Esophagus (tissue), 2 donors: ENCODE measurements at regions not wholly inside any gene's neighbourhood (a gene's known extent, or its start where the extent isn't known, plus 50 kb on each side); places are given as distances from the start of the nearest gene placed in this dataset.

Experiments used
- H3K27ac ChIP-seq, 2 donors: one replicate each; pipeline ENCODE4 v1.5.1; 2013; ENCODE audit warnings: low read depth in 2 of 2, mild to moderate bottlenecking in 2 of 2, inconsistent platforms in 1 of 2, low read length in 1 of 2, moderate library complexity in 1 of 2
- H3K27me3 ChIP-seq, 2 donors: one replicate each; pipeline ENCODE4 v1.6.1; 2013; ENCODE audit warnings: low read length in 2 of 2, control low read depth in 1 of 2, mild to moderate bottlenecking in 1 of 2; ENCODE audit not compliant: insufficient read depth in 2 of 2, control insufficient read depth in 1 of 2
- H3K36me3 ChIP-seq, 2 donors: one replicate each; pipeline ENCODE4 v1.6.1; 2013; ENCODE audit warnings: low read length in 1 of 2; ENCODE audit not compliant: control insufficient read depth in 2 of 2, insufficient read depth in 2 of 2
- H3K4me1 ChIP-seq, 2 donors: one replicate each; pipeline ENCODE4 v1.6.1; 2013; ENCODE audit warnings: low read length in 1 of 2; ENCODE audit not compliant: control insufficient read depth in 2 of 2, insufficient read depth in 2 of 2
- H3K4me3 ChIP-seq, 2 donors: one replicate each; pipeline ENCODE4 v1.5.1; 2013; ENCODE audit warnings: low read length in 2 of 2, mild to moderate bottlenecking in 2 of 2, low read depth in 1 of 2, moderate library complexity in 1 of 2
- H3K9me3 ChIP-seq, 2 donors: one replicate each; pipeline ENCODE4 v1.6.1; 2013; ENCODE audit warnings: mild to moderate bottlenecking in 2 of 2, low read depth in 1 of 2, low read length in 1 of 2, moderate library complexity in 1 of 2; ENCODE audit not compliant: control insufficient read depth in 2 of 2, insufficient read depth in 1 of 2
- WGBS, 2 donors: extraction: QIAGEN DNeasy Blood & Tissue Kit; methylation state at CpG; one replicate each; pipeline ENCODE4 v1.1.7; 2013; 5-methylcytosine and 5-hydroxymethylcytosine counted together
- donor health status: healthy with polysubstance abuse.
- donor health status: Bipolar disorder and iron deficiency.

DNA sequence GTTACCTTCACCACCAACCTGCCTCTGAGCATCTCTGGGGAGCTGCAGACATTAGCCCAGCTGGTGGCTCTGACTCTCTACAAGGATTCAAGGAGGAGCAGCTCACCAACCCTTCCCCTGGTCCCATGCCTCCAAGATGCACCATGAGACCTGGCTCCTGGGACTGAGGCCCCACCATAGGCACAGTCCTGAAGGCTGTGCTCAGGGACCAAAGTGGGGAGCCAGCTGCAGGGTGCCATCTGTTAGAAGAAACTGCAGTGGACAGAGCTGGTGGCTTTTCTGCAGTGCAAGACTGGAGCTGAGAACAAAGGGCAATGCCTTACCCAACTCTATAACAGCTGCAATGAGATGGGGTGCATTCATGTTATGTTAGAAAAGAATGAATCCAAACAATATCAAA lies 581.6 kb downstream of the TCERG1L start:
- H3K9me3 ChIP-seq, result peaks cover 2 to 4% of the 10 kb centered on the region in 2 donors
- no peaks in the 10 kb centered on the region for H3K36me3 ChIP-seq
- H3K27me3 ChIP-seq, result no peaks in the 10 kb centered on the region
- no peak overlapping the region for H3K27ac ChIP-seq
- no peaks in the 10 kb centered on the region for H3K4me1 ChIP-seq
- H3K4me3 ChIP-seq, result no peak overlapping the region

DNA sequence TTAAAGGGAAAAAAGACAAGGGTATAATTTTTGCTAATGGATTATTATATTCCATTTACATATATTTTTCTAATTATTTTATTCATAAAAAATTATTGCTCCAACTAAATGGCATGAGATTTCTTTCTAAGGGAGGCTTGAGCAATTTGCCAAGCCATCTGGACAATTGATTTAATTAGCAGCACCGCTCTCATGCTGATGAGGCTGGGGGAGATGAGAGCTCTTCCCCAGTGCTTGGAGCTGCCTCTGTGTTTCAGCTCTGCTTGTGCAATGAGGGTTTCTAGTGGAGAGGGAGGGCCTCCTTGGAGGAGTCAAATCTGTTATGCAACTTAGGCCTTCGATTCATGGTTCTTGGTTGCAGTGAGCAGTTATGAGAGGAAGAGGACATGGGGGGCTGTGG lies 574.3 kb downstream of the TCERG1L start:
- Histone ChIP-seq H3K4me1 (no peaks in the 10 kb centered on the region), H3K4me3 (no peak overlapping the region), H3K9me3 (peaks cover 0 to 4% of the 10 kb centered on the region in 2 donors), H3K36me3 (no peaks in the 10 kb centered on the region), H3K27ac (no peak overlapping the region), H3K27me3 (no peaks in the 10 kb centered on the region)
- WGBS, 2 donors, result 33 to 51% methylated on average over 2 of the region's 2 CpGs

DNA sequence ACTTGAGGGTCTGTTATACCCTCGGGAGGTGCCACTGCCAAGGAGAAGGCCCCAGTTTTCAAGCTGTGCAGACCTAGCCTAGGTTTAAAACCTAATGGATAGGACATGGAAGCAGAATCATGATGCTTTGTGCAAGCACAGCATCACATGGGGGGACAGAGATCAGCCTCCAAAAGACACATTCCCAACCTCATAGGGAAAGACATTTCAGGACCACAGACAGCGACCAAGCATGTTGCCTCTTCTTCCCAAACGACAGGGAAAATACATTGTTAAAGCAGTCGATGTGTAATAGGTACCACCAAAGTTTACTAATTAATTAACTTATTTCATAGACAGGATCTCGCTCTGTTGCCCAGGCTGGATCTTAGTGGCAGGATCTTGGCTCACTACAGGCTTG lies 573.9 kb downstream of the TCERG1L start:
- Histone ChIP-seq H3K9me3 (peaks cover 0 to 4% of the 10 kb centered on the region in 2 donors), H3K4me1 (no peaks in the 10 kb centered on the region), H3K4me3 (no peak overlapping the region), H3K27ac (no peak overlapping the region), H3K27me3 (no peaks in the 10 kb centered on the region), H3K36me3 (no peaks in the 10 kb centered on the region)
- WGBS, 2 donors, result 33% methylated on average over 5 of the region's 5 CpGs

DNA sequence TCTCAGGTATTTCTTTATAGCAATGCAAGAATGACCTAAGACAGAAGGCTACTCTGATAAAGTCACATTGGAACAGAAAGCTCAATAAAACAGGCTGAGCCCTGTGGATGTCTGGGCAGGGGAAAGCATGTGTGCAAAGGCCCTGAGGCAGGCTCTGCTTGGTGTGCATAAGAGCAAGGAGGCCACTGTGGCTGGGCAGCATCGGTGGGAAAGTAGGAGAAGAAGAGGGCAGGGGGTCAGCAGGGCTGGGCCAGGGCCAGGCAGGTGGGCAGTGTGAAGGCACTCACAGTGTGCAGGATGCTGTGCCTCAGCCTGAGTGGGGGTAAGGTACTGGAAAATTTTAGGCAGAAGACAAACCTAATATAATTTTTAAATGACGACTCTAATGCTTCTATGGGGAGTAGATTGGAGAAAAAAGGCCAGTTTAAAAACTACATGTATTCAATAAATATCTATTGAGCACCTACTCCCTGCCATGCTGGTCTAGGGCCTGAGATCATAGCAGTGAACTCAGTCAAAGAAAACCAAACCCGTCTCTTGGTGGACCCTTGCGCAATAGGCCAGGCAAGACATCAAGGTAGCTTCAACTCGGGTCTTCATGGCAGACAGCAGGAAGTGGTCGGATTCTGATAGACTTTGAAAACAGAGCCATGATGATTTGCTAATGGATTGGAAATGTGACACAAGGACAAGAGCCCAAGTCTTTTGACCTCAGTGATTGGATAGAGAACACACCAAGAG lies 572.3 kb downstream of the TCERG1L start:
- Histone ChIP-seq H3K4me3 (no peak overlapping the region), H3K27me3 (no peaks in the 10 kb centered on the region), H3K9me3 (peaks cover 0 to 4% of the 10 kb centered on the region in 2 donors), H3K27ac (no peak overlapping the region), H3K4me1 (no peaks in the 10 kb centered on the region), H3K36me3 (no peaks in the 10 kb centered on the region)
- 90% methylated on average over 6 of the region's 6 CpGs for WGBS, 2 donors

DNA sequence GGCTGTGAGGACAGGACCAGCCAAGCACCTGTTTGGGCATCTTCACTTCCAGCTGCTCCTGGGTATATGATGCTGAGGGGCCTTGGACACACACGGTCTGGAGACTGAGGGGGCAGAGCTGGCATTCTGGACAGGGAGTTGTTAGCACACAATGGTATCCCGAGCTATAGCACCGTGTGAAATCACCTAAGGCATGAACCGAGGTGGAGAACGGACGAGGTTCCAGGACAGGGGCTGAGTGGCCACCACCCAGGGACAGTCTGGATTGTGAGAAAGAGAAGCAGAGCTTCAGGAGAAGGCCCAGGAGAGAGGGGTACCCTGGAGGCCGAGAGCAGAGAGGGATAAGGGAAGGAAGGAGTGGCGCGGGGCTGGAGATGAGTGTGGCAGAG lies 571.8 kb downstream of the TCERG1L start:
- no peaks in the 10 kb centered on the region for H3K36me3 ChIP-seq
- H3K4me1 ChIP-seq, result no peaks in the 10 kb centered on the region
- no peaks in the 10 kb centered on the region for H3K27me3 ChIP-seq
- no peak overlapping the region for H3K27ac ChIP-seq
- H3K4me3 ChIP-seq, result no peak overlapping the region
- WGBS, 2 donors, result 76% methylated on average over 9 of the region's 9 CpGs
- H3K9me3 ChIP-seq, result no peaks in the 10 kb centered on the region

DNA sequence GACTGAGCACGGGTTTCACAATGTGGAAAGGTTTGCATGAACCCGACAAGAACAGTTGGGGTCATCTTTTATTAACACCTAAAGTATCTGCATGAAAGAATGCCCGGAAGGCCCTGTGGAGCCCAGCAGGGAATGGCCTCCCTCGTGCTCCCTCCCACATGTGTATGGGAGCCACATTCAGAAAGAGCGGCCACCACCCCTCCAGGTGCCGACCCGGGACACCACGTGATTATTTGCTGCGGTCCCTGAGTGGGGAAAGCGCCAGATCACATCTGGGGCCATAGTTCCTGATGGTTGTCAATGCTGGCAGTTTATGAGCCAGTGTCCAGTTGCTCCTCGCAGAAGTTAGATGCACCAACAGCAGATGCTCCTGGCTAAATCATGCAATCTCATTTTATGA lies 571.4 kb downstream of the TCERG1L start:
- Histone ChIP-seq H3K9me3 (no peaks in the 10 kb centered on the region), H3K4me1 (no peaks in the 10 kb centered on the region), H3K36me3 (no peaks in the 10 kb centered on the region), H3K4me3 (no peak overlapping the region), H3K27me3 (no peaks in the 10 kb centered on the region), H3K27ac (no peak overlapping the region)
- 78 to 81% methylated on average over 11 of the region's 11 CpGs for WGBS, 2 donors

DNA sequence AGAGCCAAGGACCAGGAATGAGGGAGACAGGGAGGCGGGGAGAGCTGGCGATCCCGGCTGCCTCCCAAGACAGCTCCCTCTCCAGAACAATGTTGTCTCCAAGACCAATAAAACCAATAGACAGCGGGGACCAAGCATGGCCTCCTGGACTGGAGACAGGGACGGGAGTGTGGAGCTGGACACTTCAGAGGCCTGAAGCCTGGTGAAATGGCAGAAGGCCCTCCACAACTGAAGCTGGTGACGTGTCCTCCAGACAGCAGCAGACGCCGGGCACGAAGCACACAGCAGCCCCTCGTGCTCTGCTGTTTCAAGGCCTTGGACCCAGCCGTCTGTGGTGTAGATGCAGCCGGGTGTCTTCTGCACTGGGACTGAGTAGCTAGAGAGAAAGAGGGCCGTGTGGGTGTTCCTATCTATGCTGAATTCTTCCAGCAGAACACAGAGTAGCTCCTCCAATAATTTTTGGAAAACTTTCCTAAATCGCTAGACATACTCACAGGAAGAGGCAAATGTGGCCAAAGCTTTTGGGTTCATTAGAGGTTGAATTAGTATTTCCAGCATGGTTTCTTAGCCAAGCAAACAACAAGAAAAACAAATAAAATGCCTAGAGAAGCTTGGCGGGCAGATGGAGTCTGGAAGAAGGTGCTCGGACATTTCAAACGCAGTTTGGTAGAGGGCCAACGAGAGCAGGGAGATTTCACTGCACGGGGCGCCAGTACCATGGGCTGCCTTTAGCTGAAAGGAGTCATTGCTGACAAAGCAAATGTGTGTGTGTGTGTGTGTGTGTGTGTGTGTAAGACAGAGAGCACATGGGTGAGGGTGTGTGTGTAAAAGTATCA lies 570.4 kb downstream of the TCERG1L start:
- Histone ChIP-seq H3K27ac (no peak overlapping the region), H3K9me3 (no peaks in the 10 kb centered on the region), H3K4me3 (no peak overlapping the region), H3K4me1 (no peaks in the 10 kb centered on the region), H3K36me3 (no peaks in the 10 kb centered on the region), H3K27me3 (no peaks in the 10 kb centered on the region)
- 67 to 71% methylated on average over 20 of the region's 20 CpGs for WGBS, 2 donors

DNA sequence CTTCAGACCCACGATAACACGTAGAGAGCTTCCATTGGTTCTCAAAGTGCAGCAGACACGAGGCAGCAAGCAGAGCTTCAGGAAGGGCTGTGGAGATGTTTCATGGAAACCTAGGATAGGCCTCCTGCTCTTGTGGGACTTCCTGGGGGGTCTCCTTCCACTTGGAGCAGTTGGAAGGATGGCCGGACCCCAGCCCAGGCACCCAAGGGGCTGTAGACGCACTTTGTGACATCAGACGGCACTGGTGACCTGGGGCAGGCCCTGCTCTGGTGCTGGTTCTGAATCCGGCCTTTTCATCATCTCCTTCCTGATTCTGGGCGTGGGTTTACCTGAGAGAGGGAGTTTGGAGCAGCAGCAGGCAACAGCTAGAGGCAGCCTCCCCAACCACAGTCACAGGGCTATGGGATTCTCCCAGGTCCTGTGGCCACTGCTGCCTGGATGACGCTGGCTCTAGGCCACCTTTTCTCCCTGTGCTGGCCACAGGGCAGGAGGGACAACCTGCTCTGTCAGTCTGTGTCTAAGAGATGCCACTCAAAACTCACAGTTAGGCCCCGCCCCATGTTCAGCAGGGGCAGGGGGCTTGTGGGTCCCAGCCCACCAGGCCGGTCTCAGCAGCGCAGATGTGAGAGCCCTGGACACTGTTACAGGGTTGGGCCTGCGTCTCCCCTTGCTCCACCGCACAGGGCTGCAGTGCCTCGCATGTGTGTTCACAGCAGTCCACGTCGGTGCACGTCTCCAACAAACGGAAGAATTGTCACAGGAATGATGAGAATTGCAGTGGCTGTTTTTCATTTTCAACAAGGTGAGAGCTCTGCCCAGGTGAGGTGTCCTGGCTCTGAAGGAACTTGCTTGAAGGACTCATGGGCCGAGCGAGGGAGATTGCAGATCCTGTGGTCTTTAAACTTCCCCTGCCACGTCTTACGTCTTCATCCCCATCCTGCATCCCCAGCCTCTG lies 569.3 kb downstream of the TCERG1L start:
- H3K9me3 ChIP-seq, result no peaks in the 10 kb centered on the region
- no peaks in the 10 kb centered on the region for H3K27me3 ChIP-seq
- 83% methylated on average over 23 of the region's 23 CpGs for WGBS, 2 donors
- H3K4me3 ChIP-seq, result no peak overlapping the region
- H3K4me1 ChIP-seq, result no peaks in the 10 kb centered on the region
- no peak overlapping the region for H3K27ac ChIP-seq
- H3K36me3 ChIP-seq, result no peaks in the 10 kb centered on the region

DNA sequence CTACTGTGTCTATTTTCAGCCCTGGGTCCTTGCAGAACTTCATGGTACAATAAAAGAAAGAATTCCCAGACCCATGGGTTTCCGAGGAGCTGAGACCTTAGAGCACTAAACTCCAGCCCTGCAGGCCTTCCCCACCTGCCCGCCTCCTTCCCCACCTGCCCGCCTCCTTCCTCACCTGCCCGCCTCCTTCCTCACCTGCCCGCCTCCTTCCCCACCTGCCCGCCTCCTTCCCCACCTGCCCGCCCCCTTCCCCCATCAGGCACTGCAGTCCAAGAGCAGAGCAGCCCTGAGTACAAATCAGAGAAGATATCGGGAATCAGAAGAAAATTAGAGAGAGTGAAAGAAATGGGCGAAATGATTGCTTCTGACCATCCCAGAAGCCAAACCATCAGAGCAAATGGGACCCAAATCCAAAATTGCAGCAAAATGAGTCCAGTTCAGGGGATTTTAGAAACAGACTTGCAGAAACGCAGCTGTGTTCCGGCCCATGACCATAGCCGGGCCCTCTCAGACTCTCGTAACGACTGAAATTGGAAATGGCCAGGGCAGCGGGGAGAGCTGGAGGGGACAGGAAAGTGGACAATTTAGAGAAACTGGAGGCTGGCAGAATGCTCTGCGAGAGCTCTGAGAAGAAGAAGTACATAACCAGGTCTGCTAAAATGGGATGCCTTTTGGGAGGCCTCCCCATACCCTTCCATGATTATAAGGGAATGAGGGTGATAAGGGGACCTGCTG lies 568.4 kb downstream of the TCERG1L start:
- H3K4me1 ChIP-seq, result no peaks in the 10 kb centered on the region
- no peak overlapping the region for H3K27ac ChIP-seq
- H3K9me3 ChIP-seq, result no peaks in the 10 kb centered on the region
- H3K27me3 ChIP-seq, result no peaks in the 10 kb centered on the region
- no peaks in the 10 kb centered on the region for H3K36me3 ChIP-seq
- H3K4me3 ChIP-seq, result no peak overlapping the region
- 71 to 73% methylated on average over 15 to 16 of the region's 16 CpGs for WGBS, 2 donors
